ENCODE measurements at regions not wholly inside any gene's neighbourhood (a gene's known extent, or its start where the extent isn't known, plus 50 kb on each side); places are given as distances from the start of the nearest gene placed in this dataset.

DNA sequence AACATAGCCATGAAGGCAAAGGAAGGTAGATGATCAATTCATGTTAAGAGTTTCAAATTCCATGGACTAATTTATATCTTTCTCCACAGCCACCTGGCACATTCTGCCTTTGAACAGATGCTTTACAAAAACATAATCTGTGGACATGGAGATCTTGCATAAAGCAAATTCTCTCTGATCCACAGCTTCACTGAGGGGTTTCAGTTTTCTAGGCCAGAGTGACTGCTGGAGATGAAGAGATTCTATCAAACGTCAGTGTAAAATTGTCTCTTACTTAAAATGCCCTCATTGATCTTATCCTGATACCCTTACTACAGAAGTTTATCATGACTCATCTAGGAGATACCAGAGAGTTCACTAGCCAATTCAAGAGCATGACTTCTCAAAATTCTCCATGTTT, 291.6 kb downstream of the DAD1 start:
- ChIA-PET POLR2A (interaction anchor here (0.7 kb wide), 1 partner anchor 11 kb away, joined by 3 read pairs; no protein-coding TSS in a partner anchor), CTCF (interaction anchor here (1.3 kb wide), 1 partner anchor 96 kb away, joined by 4 read pairs; no protein-coding TSS in a partner anchor)
- no peak for TF ChIP-seq ZNF384 (IDR thresholded peaks at IDR 0.05)
- TF ChIP-seq HDGF (IDR thresholded peaks at IDR 0.05; ENCODE audit: borderline replicate concordance), result no peak
- no peak for TF ChIP-seq ELF4 (IDR thresholded peaks at IDR 0.05)
- TF ChIP-seq FOXA1 (IDR thresholded peaks at IDR 0.05), result no peak
- TF ChIP-seq ARNT (IDR thresholded peaks at IDR 0.05), result no peak
- no peak for TF ChIP-seq SUZ12 (IDR thresholded peaks at IDR 0.05)
- TF ChIP-seq CTBP1 (IDR thresholded peaks at IDR 0.05; ENCODE audit: borderline replicate concordance), result no peak
- no peak for TF ChIP-seq FOXM1 (IDR thresholded peaks at IDR 0.05; ENCODE audit: borderline replicate concordance)
- no peak for TF ChIP-seq NFRKB (IDR thresholded peaks at IDR 0.05)
- TF ChIP-seq LEF1 (IDR thresholded peaks at IDR 0.05; ENCODE audit: borderline replicate concordance), result no peak
- TF ChIP-seq, protein P1, sequence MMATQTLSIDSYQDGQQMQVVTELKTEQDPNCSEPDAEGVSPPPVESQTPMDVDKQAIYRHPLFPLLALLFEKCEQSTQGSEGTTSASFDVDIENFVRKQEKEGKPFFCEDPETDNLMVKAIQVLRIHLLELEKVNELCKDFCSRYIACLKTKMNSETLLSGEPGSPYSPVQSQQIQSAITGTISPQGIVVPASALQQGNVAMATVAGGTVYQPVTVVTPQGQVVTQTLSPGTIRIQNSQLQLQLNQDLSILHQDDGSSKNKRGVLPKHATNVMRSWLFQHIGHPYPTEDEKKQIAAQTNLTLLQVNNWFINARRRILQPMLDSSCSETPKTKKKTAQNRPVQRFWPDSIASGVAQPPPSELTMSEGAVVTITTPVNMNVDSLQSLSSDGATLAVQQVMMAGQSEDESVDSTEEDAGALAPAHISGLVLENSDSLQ (IDR thresholded peaks at IDR 0.05), result no peak
- TF ChIP-seq TARDBP (IDR thresholded peaks at IDR 0.05), result no peak
- TF ChIP-seq SP1 (IDR thresholded peaks at IDR 0.05), result no peak
- no peak for TF ChIP-seq FOXK2 (IDR thresholded peaks at IDR 0.05)
- TF ChIP-seq BHLHE40 (IDR thresholded peaks at IDR 0.05; ENCODE audit: borderline replicate concordance), result no peak
- DNase-seq (ENCODE audit: extremely low spot score), result no peak

- CTCF ChIA-PET, result interaction anchor here (0.7 to 1.2 kb wide), 3 partner anchors 24 to 382 kb away, joined by 4 to 5 read pairs (median 4); no protein-coding TSS in a partner anchor
- POLR2A ChIA-PET, result no interaction called here
- no peak for TF ChIP-seq BHLHE40 (IDR thresholded peaks at IDR 0.05; ENCODE audit: borderline replicate concordance)
- TF ChIP-seq, protein P1 (IDR thresholded peaks at IDR 0.05), result no peak
- no peak for TF ChIP-seq ARNT (IDR thresholded peaks at IDR 0.05)
- no peak for TF ChIP-seq SUZ12 (IDR thresholded peaks at IDR 0.05)
- TF ChIP-seq LEF1 (IDR thresholded peaks at IDR 0.05; ENCODE audit: borderline replicate concordance), result no peak
- TF ChIP-seq CTBP1 (IDR thresholded peaks at IDR 0.05; ENCODE audit: borderline replicate concordance), result no peak
- no peak for TF ChIP-seq SP1 (IDR thresholded peaks at IDR 0.05)
- DNase-seq (ENCODE audit: extremely low spot score), result no peak
These were observed 292.3 kb downstream of the DAD1 start for GRCh38 chr14:22296722-22297121.

- DNase-seq (ENCODE audit: extremely low spot score), result no peak
- ChIA-PET CTCF (interaction anchor here (0.7 to 1.2 kb wide), 3 partner anchors 24 to 381 kb away, joined by 4 to 5 read pairs (median 4); no protein-coding TSS in a partner anchor), POLR2A (no interaction called here)
These were observed 292.9 kb downstream of the DAD1 start for GRCh38 chr14:22296088-22296487.

DNA sequence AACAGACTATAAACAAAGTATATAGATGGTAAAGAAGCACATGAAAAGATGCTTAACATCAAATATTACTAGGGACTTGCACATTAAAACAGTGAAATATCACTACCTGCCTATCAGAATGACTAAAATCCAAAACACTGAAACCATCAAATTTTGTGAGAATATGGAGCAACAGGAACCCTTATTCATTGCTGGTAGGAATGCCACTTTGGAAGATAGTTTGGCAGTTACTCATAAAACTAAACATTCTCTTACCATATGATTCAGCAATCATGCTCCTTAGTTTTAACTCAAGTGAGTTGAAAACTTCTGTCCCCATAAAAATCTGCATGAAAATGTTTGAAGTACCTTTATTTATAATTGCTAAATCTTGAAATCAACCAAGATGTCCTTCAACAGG, 297.6 kb downstream of the DAD1 start:
- TF ChIP-seq SUZ12 (IDR thresholded peaks at IDR 0.05) (no peak), FOXM1 (IDR thresholded peaks at IDR 0.05; ENCODE audit: borderline replicate concordance) (no peak), LEF1 (IDR thresholded peaks at IDR 0.05; ENCODE audit: borderline replicate concordance) (no peak), FOXK2 (IDR thresholded peaks at IDR 0.05) (no peak), TARDBP (IDR thresholded peaks at IDR 0.05) (no peak), SP1 (IDR thresholded peaks at IDR 0.05) (no peak)
- TF ChIP-seq, protein P1 (IDR thresholded peaks at IDR 0.05), result no peak
- CTCF ChIA-PET, result no interaction called here

More at GRCh38 chr14:22296088-22296487, 292.9 kb downstream of the DAD1 start:
- no peak for TF ChIP-seq ZNF384 (IDR thresholded peaks at IDR 0.05)
- no peak for TF ChIP-seq ELF4 (IDR thresholded peaks at IDR 0.05)
- no peak for TF ChIP-seq ARNT (IDR thresholded peaks at IDR 0.05)
- TF ChIP-seq, protein P1 (IDR thresholded peaks at IDR 0.05), result no peak
- TF ChIP-seq FOXM1 (IDR thresholded peaks at IDR 0.05; ENCODE audit: borderline replicate concordance), result no peak
- no peak for TF ChIP-seq BHLHE40 (IDR thresholded peaks at IDR 0.05; ENCODE audit: borderline replicate concordance)
- no peak for TF ChIP-seq HDGF (IDR thresholded peaks at IDR 0.05; ENCODE audit: borderline replicate concordance)
- no peak for TF ChIP-seq LEF1 (IDR thresholded peaks at IDR 0.05; ENCODE audit: borderline replicate concordance)
- TF ChIP-seq TARDBP (IDR thresholded peaks at IDR 0.05), result no peak
- TF ChIP-seq FOXA1 (IDR thresholded peaks at IDR 0.05), result no peak
- TF ChIP-seq FOXK2 (IDR thresholded peaks at IDR 0.05), result no peak
- no peak for TF ChIP-seq SUZ12 (IDR thresholded peaks at IDR 0.05)
- no peak for TF ChIP-seq NFRKB (IDR thresholded peaks at IDR 0.05)
- no peak for TF ChIP-seq CTBP1 (IDR thresholded peaks at IDR 0.05; ENCODE audit: borderline replicate concordance)
- TF ChIP-seq L3MBTL2 (conservative IDR thresholded peaks at IDR 0.05), result no peak
- TF ChIP-seq SP1 (IDR thresholded peaks at IDR 0.05), result no peak

GRCh38 chr14:22289570-22289969, 299.5 kb downstream of the DAD1 start:
- no peak for DNase-seq (ENCODE audit: extremely low spot score)
- POLR2A ChIA-PET, result no interaction called here
- CTCF ChIA-PET, result no interaction called here
- no peak for TF ChIP-seq ZNF384 (IDR thresholded peaks at IDR 0.05)
- no peak for TF ChIP-seq BHLHE40 (IDR thresholded peaks at IDR 0.05; ENCODE audit: borderline replicate concordance)
- no peak for TF ChIP-seq ELF4 (IDR thresholded peaks at IDR 0.05)
- no peak for TF ChIP-seq ARNT (IDR thresholded peaks at IDR 0.05)
- no peak for TF ChIP-seq FOXM1 (IDR thresholded peaks at IDR 0.05; ENCODE audit: borderline replicate concordance)
- TF ChIP-seq NFRKB (IDR thresholded peaks at IDR 0.05), result no peak
- TF ChIP-seq FOXA1 (IDR thresholded peaks at IDR 0.05), result no peak
- no peak for TF ChIP-seq LEF1 (IDR thresholded peaks at IDR 0.05; ENCODE audit: borderline replicate concordance)
- TF ChIP-seq TARDBP (IDR thresholded peaks at IDR 0.05), result no peak
- no peak for TF ChIP-seq L3MBTL2 (conservative IDR thresholded peaks at IDR 0.05)
- TF ChIP-seq SP1 (IDR thresholded peaks at IDR 0.05), result no peak
- TF ChIP-seq HDGF (IDR thresholded peaks at IDR 0.05; ENCODE audit: borderline replicate concordance), result no peak

More for the DNA sequence above, 297.6 kb downstream of the DAD1 start:
- DNase-seq (ENCODE audit: extremely low spot score), result no peak
- POLR2A ChIA-PET, result no interaction called here

Data from HEK293T (cell line).